ENCODE measurements at regions not wholly inside any gene's neighbourhood (a gene's known extent, or its start where the extent isn't known, plus 50 kb on each side); places are given as distances from the start of the nearest gene placed in this dataset.

GRCh38 chr16:86063760-86064405, 164.9 kb downstream of the IRF8 start:
- TF ChIP-seq, protein P1, sequence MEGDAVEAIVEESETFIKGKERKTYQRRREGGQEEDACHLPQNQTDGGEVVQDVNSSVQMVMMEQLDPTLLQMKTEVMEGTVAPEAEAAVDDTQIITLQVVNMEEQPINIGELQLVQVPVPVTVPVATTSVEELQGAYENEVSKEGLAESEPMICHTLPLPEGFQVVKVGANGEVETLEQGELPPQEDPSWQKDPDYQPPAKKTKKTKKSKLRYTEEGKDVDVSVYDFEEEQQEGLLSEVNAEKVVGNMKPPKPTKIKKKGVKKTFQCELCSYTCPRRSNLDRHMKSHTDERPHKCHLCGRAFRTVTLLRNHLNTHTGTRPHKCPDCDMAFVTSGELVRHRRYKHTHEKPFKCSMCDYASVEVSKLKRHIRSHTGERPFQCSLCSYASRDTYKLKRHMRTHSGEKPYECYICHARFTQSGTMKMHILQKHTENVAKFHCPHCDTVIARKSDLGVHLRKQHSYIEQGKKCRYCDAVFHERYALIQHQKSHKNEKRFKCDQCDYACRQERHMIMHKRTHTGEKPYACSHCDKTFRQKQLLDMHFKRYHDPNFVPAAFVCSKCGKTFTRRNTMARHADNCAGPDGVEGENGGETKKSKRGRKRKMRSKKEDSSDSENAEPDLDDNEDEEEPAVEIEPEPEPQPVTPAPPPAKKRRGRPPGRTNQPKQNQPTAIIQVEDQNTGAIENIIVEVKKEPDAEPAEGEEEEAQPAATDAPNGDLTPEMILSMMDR (IDR thresholded peaks at IDR 0.05), result no peak
- TF ChIP-seq EZH2 (IDR thresholded peaks at IDR 0.05), result no peak

All from neural progenitor cell (in vitro differentiated cells).